ENCODE measurements at regions not wholly inside any gene's neighbourhood (a gene's known extent, or its start where the extent isn't known, plus 50 kb on each side); places are given as distances from the start of the nearest gene placed in this dataset.

DNA sequence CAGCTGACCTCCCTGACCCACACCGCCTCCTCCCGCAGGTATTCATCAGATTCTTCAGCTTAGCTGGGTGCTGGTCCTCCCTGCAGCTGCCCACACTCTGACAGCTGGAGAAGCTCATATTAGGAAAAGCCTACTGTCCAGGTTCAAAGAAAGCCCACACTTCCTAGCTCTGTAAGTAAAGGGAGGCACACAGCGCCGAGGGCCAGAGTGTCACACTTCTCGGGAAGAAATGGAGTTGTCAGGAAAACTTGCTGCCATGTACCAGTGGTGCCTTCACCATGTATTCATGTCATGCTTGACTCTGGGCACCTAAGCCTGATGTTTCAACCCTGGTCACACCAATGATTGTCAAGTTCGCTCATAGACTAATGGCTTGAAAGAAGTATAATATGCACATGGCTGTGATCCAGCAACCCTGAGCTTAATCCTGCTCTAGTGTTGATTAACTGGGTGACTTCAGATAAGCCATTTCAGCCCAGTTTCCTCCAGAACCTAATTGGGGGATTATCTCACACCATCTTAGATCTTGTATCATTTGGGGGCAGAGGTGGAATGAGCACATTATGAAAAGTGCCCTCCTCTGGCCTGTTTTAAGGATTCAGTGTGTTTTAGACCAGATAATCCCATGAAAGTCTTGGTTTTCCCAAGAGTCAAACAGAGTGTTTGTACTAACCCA is 180.3 kb upstream of the PARD3B start:
- 98% methylated on average over 5 of the region's 6 CpGs for WGBS (ENCODE audit: insufficient coverage, low coverage, low lambda C conversion rate, missing lambda C conversion rate)

DNA sequence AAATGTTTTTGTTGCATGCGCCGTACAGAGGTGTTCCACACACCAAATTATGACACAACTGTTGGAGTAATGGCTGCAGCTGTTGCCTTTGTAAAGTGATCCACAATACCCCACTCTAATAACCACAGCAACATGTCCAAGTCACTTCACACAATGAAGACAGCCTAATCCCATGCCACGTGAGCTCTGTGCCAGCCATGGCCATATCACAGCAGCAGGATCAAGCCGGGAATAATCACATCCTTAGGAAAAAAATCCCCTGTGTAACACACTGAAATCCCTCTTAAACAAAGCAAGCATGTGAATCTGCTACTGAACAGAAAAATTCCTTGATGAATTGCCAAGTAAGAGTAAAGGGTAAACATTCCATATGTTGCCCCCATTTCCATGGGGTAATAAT is 179.5 kb upstream of the PARD3B start:
- H3K4me3 ChIP-seq = no peak overlapping the region
- H3K27me3 ChIP-seq = no peaks in the 10 kb centered on the region
- no peaks in the 10 kb centered on the region for H3K9me3 ChIP-seq
- no peaks in the 10 kb centered on the region for H3K36me3 ChIP-seq
- DNase-seq = no peak
- no peak for ATAC-seq
- WGBS (ENCODE audit: insufficient coverage, low coverage, low lambda C conversion rate, missing lambda C conversion rate) = 86% methylated on average over 2 of the region's 4 CpGs
- intact Hi-C loops (cut with DNase I) = no loop called here
- H3K27ac ChIP-seq = no peak overlapping the region
- TF ChIP-seq CTCF (IDR thresholded peaks at IDR 0.05) = no peak
- no peak for TF ChIP-seq POLR2A (IDR thresholded peaks at IDR 0.05)
- no peaks in the 10 kb centered on the region for H3K4me1 ChIP-seq

More for the DNA sequence above, 180.3 kb upstream of the PARD3B start:
- H3K36me3 ChIP-seq = no peaks in the 10 kb centered on the region
- H3K4me3 ChIP-seq = no peak overlapping the region
- no peak for TF ChIP-seq POLR2A (IDR thresholded peaks at IDR 0.05)
- no peak for TF ChIP-seq CTCF (IDR thresholded peaks at IDR 0.05)
- H3K27ac ChIP-seq = no peak overlapping the region
- no peaks in the 10 kb centered on the region for H3K9me3 ChIP-seq
- no peak for ATAC-seq
- no peak for DNase-seq
- no peaks in the 10 kb centered on the region for H3K27me3 ChIP-seq
- H3K4me1 ChIP-seq = no peaks in the 10 kb centered on the region
- intact Hi-C loops (cut with DNase I) = no loop called here

DNA sequence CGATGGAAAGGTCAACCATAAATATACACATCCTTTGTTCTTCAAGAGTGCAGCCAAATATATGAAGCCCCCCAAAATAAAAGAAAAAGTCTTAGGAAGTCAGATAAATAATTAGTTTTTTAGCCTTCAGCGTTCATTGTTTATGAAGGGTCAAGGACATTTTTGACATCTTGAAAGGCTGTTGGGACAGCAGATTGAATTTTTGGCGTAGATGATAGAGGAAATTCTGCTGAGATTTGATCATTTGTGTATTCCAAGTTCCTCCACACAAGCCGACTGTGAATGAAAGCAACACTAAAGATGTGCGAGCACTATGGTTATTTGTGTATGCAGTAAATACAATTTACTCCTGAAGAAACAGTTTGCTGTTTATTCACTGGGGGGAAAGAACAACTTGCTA is 177.8 kb upstream of the PARD3B start:
- H3K36me3 ChIP-seq = no peaks in the 10 kb centered on the region
- 65% methylated on average over 5 of the region's 5 CpGs for whole genome bisulfite sequencing (ENCODE audit: insufficient coverage, low coverage, low lambda C conversion rate, missing lambda C conversion rate)
- H3K27ac ChIP-seq = no peak overlapping the region
- TF ChIP-seq POLR2A (IDR thresholded peaks at IDR 0.05) (no peak), CTCF (IDR thresholded peaks at IDR 0.05) (no peak)
- no peaks in the 10 kb centered on the region for H3K4me1 ChIP-seq
- intact Hi-C loops (cut with DNase I) = no loop called here
- no peaks in the 10 kb centered on the region for H3K9me3 ChIP-seq
- DNase-seq (no peak), ATAC-seq (no peak)
- no peaks in the 10 kb centered on the region for H3K27me3 ChIP-seq
- H3K4me3 ChIP-seq = no peak overlapping the region

GRCh38 chr2:204370172-204370718 is 175.0 kb upstream of the PARD3B start:
- Histone ChIP-seq H3K4me1 (no peaks in the 10 kb centered on the region), H3K9me3 (no peaks in the 10 kb centered on the region), H3K27me3 (no peaks in the 10 kb centered on the region), H3K36me3 (no peaks in the 10 kb centered on the region), H3K27ac (no peak overlapping the region), H3K4me3 (no peak overlapping the region)
- WGBS (ENCODE audit: insufficient coverage, low coverage, low lambda C conversion rate, missing lambda C conversion rate) = 50% methylated on average over 4 of the region's 4 CpGs
- intact Hi-C loops (cut with DNase I) = no loop called here
- ATAC-seq = no peak
- no peak for DNase-seq
- no peak for TF ChIP-seq POLR2A (IDR thresholded peaks at IDR 0.05)
- TF ChIP-seq CTCF (IDR thresholded peaks at IDR 0.05) = no peak

Data from right lobe of liver (tissue), 6 donors.